ENCODE measurements at regions not wholly inside any gene's neighbourhood (a gene's known extent, or its start where the extent isn't known, plus 50 kb on each side); places are given as distances from the start of the nearest gene placed in this dataset.
"Not testable (repeated sequence)": the region's sequence is repeated elsewhere in the genome, so short reads cannot be mapped to it uniquely, and the experiment has no call there.

- H3K4me1 Mint-ChIP-seq; intact Hi-C loops (cut with micrococcal nuclease); CTCF ChIA-PET; H3K4me1 ChIP-seq (ENCODE audit: control insufficient read depth in 2 of 2, insufficient read depth in 2 of 2, low read length in 2 of 2); H3K4me2 ChIP-seq (replicated peaks; ENCODE audit: low read depth, low read length, poor library complexity, severe bottlenecking); H3K36me3 ChIP-seq (replicated peaks in 1 of 2; ENCODE audit: control extremely low read depth in 1 of 2, control insufficient read depth in 1 of 2, extremely low read depth in 1 of 2, insufficient read depth in 2 of 2, low read length in 1 of 2); ATAC-seq (ENCODE audit: low read depth); H4K20me1 ChIP-seq (ENCODE audit: control insufficient read depth, insufficient read depth, low read length, poor library complexity, severe bottlenecking); POLR2A ChIA-PET; H3K27me3 ChIP-seq (replicated peaks in 1 of 4; ENCODE audit: control extremely low read depth in 1 of 4, control insufficient read depth in 3 of 4, insufficient read depth in 4 of 4, low read length in 3 of 4); H3K27me3 Mint-ChIP-seq; H3K9me3 ChIP-seq (ENCODE audit: control extremely low read depth in 1 of 3, control insufficient read depth in 2 of 3, insufficient read depth in 1 of 3, low read length in 2 of 3); DNase-seq; H3K4me3 ChIP-seq (ENCODE audit: control extremely low read depth in 1 of 5, extremely low read depth in 1 of 5, insufficient read depth in 1 of 5, low read depth in 2 of 5, low read length in 4 of 5); H3K27ac Mint-ChIP-seq; H2AFZ ChIP-seq (ENCODE audit: insufficient read depth, low read depth, low read length, poor library complexity, severe bottlenecking); H3K4me3 Mint-ChIP-seq; H3K79me2 ChIP-seq (ENCODE audit: control insufficient read depth, insufficient read depth, low read length); H3K27ac ChIP-seq (ENCODE audit: low read length in 2 of 2); H3K9ac ChIP-seq (ENCODE audit: low read length); H3K9me3 Mint-ChIP-seq (ENCODE audit: insufficient read depth): not testable (repeated sequence)
- no CpG with 5 or more reads among the region's 7 CpGs for WGBS (ENCODE audit: insufficient coverage)
These were observed 72.6 kb upstream of the SEC22B start for GRCh38 chr1:120248726-120249427.

- H3K4me1 ChIP-seq (ENCODE audit: control insufficient read depth in 2 of 2, insufficient read depth in 2 of 2, low read length in 2 of 2); H2AFZ ChIP-seq (ENCODE audit: insufficient read depth, low read depth, low read length, poor library complexity, severe bottlenecking); H3K4me1 Mint-ChIP-seq; CTCF ChIA-PET; H3K36me3 ChIP-seq (replicated peaks in 1 of 2; ENCODE audit: control extremely low read depth in 1 of 2, control insufficient read depth in 1 of 2, extremely low read depth in 1 of 2, insufficient read depth in 2 of 2, low read length in 1 of 2); H3K9me3 Mint-ChIP-seq (ENCODE audit: insufficient read depth); ATAC-seq (ENCODE audit: low read depth); H3K27me3 Mint-ChIP-seq; H3K9me3 ChIP-seq (ENCODE audit: control extremely low read depth in 1 of 3, control insufficient read depth in 2 of 3, insufficient read depth in 1 of 3, low read length in 2 of 3); intact Hi-C loops (cut with micrococcal nuclease); H4K20me1 ChIP-seq (ENCODE audit: control insufficient read depth, insufficient read depth, low read length, poor library complexity, severe bottlenecking); H3K27me3 ChIP-seq (replicated peaks in 1 of 4; ENCODE audit: control extremely low read depth in 1 of 4, control insufficient read depth in 3 of 4, insufficient read depth in 4 of 4, low read length in 3 of 4); H3K79me2 ChIP-seq (ENCODE audit: control insufficient read depth, insufficient read depth, low read length); H3K27ac ChIP-seq (ENCODE audit: low read length in 2 of 2); POLR2A ChIA-PET; H3K4me3 ChIP-seq (ENCODE audit: control extremely low read depth in 1 of 5, extremely low read depth in 1 of 5, insufficient read depth in 1 of 5, low read depth in 2 of 5, low read length in 4 of 5); H3K4me3 Mint-ChIP-seq; H3K4me2 ChIP-seq (replicated peaks; ENCODE audit: low read depth, low read length, poor library complexity, severe bottlenecking); H3K9ac ChIP-seq (ENCODE audit: low read length); H3K27ac Mint-ChIP-seq; DNase-seq: not testable (repeated sequence)
- WGBS (ENCODE audit: insufficient coverage), result no CpG with 5 or more reads among the region's 2 CpGs
These were observed 71.9 kb upstream of the SEC22B start for GRCh38 chr1:120248203-120248602.

GRCh38 chr1:120243867-120244266 lies 67.5 kb upstream of the SEC22B start:
- intact Hi-C loops (cut with micrococcal nuclease); H3K4me1 ChIP-seq (ENCODE audit: control insufficient read depth in 2 of 2, insufficient read depth in 2 of 2, low read length in 2 of 2); H3K9ac ChIP-seq (ENCODE audit: low read length); H3K4me3 Mint-ChIP-seq; H3K27me3 Mint-ChIP-seq; H3K27me3 ChIP-seq (replicated peaks in 1 of 4; ENCODE audit: control extremely low read depth in 1 of 4, control insufficient read depth in 3 of 4, insufficient read depth in 4 of 4, low read length in 3 of 4); H2AFZ ChIP-seq (ENCODE audit: insufficient read depth, low read depth, low read length, poor library complexity, severe bottlenecking); ATAC-seq (ENCODE audit: low read depth); H3K9me3 Mint-ChIP-seq (ENCODE audit: insufficient read depth); H3K27ac Mint-ChIP-seq; DNase-seq; H3K4me1 Mint-ChIP-seq; H3K9me3 ChIP-seq (ENCODE audit: control extremely low read depth in 1 of 3, control insufficient read depth in 2 of 3, insufficient read depth in 1 of 3, low read length in 2 of 3); POLR2A ChIA-PET; H3K4me2 ChIP-seq (replicated peaks; ENCODE audit: low read depth, low read length, poor library complexity, severe bottlenecking); H3K79me2 ChIP-seq (ENCODE audit: control insufficient read depth, insufficient read depth, low read length); H3K27ac ChIP-seq (ENCODE audit: low read length in 2 of 2); H3K36me3 ChIP-seq (replicated peaks in 1 of 2; ENCODE audit: control extremely low read depth in 1 of 2, control insufficient read depth in 1 of 2, extremely low read depth in 1 of 2, insufficient read depth in 2 of 2, low read length in 1 of 2); H3K4me3 ChIP-seq (ENCODE audit: control extremely low read depth in 1 of 5, extremely low read depth in 1 of 5, insufficient read depth in 1 of 5, low read depth in 2 of 5, low read length in 4 of 5); H4K20me1 ChIP-seq (ENCODE audit: control insufficient read depth, insufficient read depth, low read length, poor library complexity, severe bottlenecking); CTCF ChIA-PET: not testable (repeated sequence)
- WGBS (ENCODE audit: insufficient coverage), result no CpG with 5 or more reads among the region's 6 CpGs

GRCh38 chr1:120242582-120242981 lies 66.3 kb upstream of the SEC22B start:
- H3K27me3 Mint-ChIP-seq; H3K9ac ChIP-seq (ENCODE audit: low read length); H3K27ac Mint-ChIP-seq; intact Hi-C loops (cut with micrococcal nuclease); H3K9me3 ChIP-seq (ENCODE audit: control extremely low read depth in 1 of 3, control insufficient read depth in 2 of 3, insufficient read depth in 1 of 3, low read length in 2 of 3); H3K4me1 Mint-ChIP-seq; H3K27ac ChIP-seq (ENCODE audit: low read length in 2 of 2); H3K4me3 Mint-ChIP-seq; H3K4me2 ChIP-seq (replicated peaks; ENCODE audit: low read depth, low read length, poor library complexity, severe bottlenecking); ATAC-seq (ENCODE audit: low read depth); H3K9me3 Mint-ChIP-seq (ENCODE audit: insufficient read depth); DNase-seq; H3K36me3 ChIP-seq (replicated peaks in 1 of 2; ENCODE audit: control extremely low read depth in 1 of 2, control insufficient read depth in 1 of 2, extremely low read depth in 1 of 2, insufficient read depth in 2 of 2, low read length in 1 of 2); CTCF ChIA-PET; H3K4me3 ChIP-seq (ENCODE audit: control extremely low read depth in 1 of 5, extremely low read depth in 1 of 5, insufficient read depth in 1 of 5, low read depth in 2 of 5, low read length in 4 of 5); H3K27me3 ChIP-seq (replicated peaks in 1 of 4; ENCODE audit: control extremely low read depth in 1 of 4, control insufficient read depth in 3 of 4, insufficient read depth in 4 of 4, low read length in 3 of 4); H3K4me1 ChIP-seq (ENCODE audit: control insufficient read depth in 2 of 2, insufficient read depth in 2 of 2, low read length in 2 of 2); POLR2A ChIA-PET; H2AFZ ChIP-seq (ENCODE audit: insufficient read depth, low read depth, low read length, poor library complexity, severe bottlenecking); H4K20me1 ChIP-seq (ENCODE audit: control insufficient read depth, insufficient read depth, low read length, poor library complexity, severe bottlenecking); H3K79me2 ChIP-seq (ENCODE audit: control insufficient read depth, insufficient read depth, low read length): not testable (repeated sequence)
- no CpG with 5 or more reads among the region's 8 CpGs for WGBS (ENCODE audit: insufficient coverage)

Measured in B cell (primary cell).